Omental fat pad (tissue), 3 donors: ENCODE measurements at regions not wholly inside any gene's neighbourhood (a gene's known extent, or its start where the extent isn't known, plus 50 kb on each side); places are given as distances from the start of the nearest gene placed in this dataset.

Experiments
- ATAC-seq: fragments of 150-250 bp; one replicate; pipeline ENCODE4 v1.9.1; 2016; ENCODE audit warnings: mild to moderate bottlenecking, moderate library complexity; ENCODE audit not compliant: low FRiP score
- DNase-seq: peaks from one replicate; pipeline ENCODE4 v3.0.0-alpha.2; 2019; ENCODE audit warnings: low spot score
- CTCF ChIP-seq, 3 donors: fragments of 450-650 bp; IDR thresholded peaks; one replicate each; pipeline ENCODE4 v1.5.1; 2016 to 2017; ENCODE audit warnings: antibody characterized with exemption in 3 of 3, mild to moderate bottlenecking in 3 of 3, moderate library complexity in 2 of 3

- TF ChIP-seq CTCF (IDR thresholded peaks at IDR 0.05): no peak
- no peak for DNase-seq
- no peak for ATAC-seq
Measured at GRCh38 chr7:114217026-114217806, 197.4 kb upstream of the FOXP2 start.

- TF ChIP-seq CTCF (IDR thresholded peaks at IDR 0.05): no peak
- DNase-seq: no peak
- ATAC-seq: no peak
Measured at GRCh38 chr7:114214466-114214865, 200.1 kb upstream of the FOXP2 start.

DNA sequence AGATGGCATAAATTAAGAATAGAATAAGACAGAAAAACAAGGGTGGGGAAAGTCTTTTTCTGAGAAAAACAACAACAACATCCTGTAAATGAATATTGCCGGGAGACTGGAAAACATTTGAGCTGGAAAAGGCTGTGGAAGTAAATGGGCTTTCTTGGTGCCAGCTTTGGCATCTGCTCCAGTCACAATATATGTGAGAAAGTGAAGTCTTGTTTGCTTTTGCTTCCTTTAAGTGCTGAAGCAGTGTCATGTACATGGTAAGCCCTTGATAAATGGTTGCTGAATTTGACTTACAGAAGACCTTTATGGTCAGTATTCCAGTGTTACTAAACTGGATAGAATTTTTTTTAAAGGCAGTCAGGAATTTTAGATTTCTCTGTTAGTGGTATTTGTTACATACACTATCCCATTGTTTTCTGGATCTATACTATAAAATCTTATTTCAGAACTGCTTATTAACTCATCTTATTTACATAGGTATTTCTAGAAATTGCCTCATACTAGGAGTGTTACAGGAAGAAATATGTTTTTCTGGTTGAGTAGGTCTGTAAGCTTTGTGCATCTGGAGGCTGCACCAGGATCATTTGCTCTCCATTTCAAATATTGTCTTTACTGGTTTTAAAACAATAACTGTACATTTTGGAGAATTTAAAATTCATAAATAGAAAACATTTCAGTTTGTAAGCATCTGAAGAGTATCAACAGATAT lies 201.7 kb upstream of the FOXP2 start:
- DNase-seq (no peak), ATAC-seq (no peak)
- no peak for TF ChIP-seq CTCF (IDR thresholded peaks at IDR 0.05)

DNA sequence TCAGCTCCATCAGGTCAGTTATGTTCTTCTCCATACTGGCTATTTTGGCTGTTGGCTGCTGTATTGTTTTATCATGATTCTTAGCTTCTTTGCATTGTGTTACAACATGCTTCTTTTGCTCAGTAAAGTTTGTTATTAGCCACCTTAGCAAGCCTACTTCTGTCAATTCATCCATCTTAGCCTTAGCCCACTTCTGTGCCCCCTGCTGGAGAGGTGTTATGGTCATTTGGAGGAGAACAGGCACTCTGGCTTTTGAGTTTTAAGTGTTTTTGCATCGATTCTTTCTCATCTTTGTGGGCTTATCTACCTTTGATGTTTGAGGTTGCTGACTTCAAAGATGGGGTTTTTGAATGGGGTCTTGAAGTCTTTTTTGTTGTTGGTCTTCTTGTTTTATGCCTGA lies 204.6 kb upstream of the FOXP2 start:
- DNase-seq (no peak), ATAC-seq (no peak)
- TF ChIP-seq CTCF (IDR thresholded peaks at IDR 0.05): no peak

DNA sequence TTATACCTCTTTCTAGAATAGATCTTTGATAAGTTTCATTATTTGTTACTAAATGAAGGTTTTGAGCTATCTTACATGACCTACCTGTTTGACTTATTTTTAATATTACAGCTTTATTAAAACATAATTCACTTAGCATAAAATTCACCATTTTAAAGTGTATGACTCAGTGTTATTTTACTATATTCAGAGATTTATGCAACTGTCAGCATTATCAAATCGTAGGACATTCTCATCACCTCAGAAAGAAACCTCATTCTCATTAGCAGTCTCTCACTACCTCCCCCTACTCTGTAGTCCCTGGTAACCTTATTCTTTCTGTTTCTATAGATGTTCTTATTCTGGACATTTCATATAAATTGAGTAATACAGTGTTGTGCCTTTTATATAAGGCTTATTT lies 207.9 kb upstream of the FOXP2 start:
- DNase-seq: no peak
- TF ChIP-seq CTCF (IDR thresholded peaks at IDR 0.05): no peak
- no peak for ATAC-seq

GRCh38 chr7:114196517-114196916 lies 218.1 kb upstream of the FOXP2 start:
- DNase-seq: no peak
- TF ChIP-seq CTCF (IDR thresholded peaks at IDR 0.05): no peak
- no peak for ATAC-seq

- DNase-seq (no peak), ATAC-seq (no peak)
- TF ChIP-seq CTCF (IDR thresholded peaks at IDR 0.05): no peak
Measured at GRCh38 chr7:114190387-114190786, 224.2 kb upstream of the FOXP2 start.
